ENCODE measurements at regions not wholly inside any gene's neighbourhood (a gene's known extent, or its start where the extent isn't known, plus 50 kb on each side); places are given as distances from the start of the nearest gene placed in this dataset.

GRCh38 chr3:16104156-16104555 lies 70.3 kb upstream of the GALNT15 start:
- Histone ChIP-seq H3K4me3 (no peak overlapping the region), H3K27me3 (no peaks in the 10 kb centered on the region), H3K36me3 (no peaks in the 10 kb centered on the region), H3K27ac (no peak overlapping the region), H3K4me1 (ENCODE audit: insufficient read depth) (peaks cover 5% of the 10 kb centered on the region), H3K9me3 (no peaks in the 10 kb centered on the region)
- WGBS, 3 donors, result 62 to 80% (median 65%) methylated on average over 2 of the region's 2 CpGs
- no peak for DNase-seq
- intact Hi-C loops (cut with DNase I), result no loop called here
- TF ChIP-seq EP300 (IDR thresholded peaks at IDR 0.05) (no peak), POLR2A (IDR thresholded peaks at IDR 0.05) (no peak), CTCF (IDR thresholded peaks at IDR 0.05) (no peak)

GRCh38 chr3:16106050-16106449 lies 68.4 kb upstream of the GALNT15 start:
- DNase-seq, result no peak
- TF ChIP-seq CTCF (IDR thresholded peaks at IDR 0.05), result no peak
- no peak for TF ChIP-seq POLR2A (IDR thresholded peaks at IDR 0.05)
- no peak for TF ChIP-seq EP300 (IDR thresholded peaks at IDR 0.05)
- 85 to 96% (median 92%) methylated on average over 1 of the region's 1 CpG for WGBS, 3 donors
- intact Hi-C loops (cut with DNase I), result no loop called here
- H3K36me3 ChIP-seq, result no peaks in the 10 kb centered on the region
- H3K4me1 ChIP-seq (ENCODE audit: insufficient read depth), result peaks cover 7% of the 10 kb centered on the region
- no peaks in the 10 kb centered on the region for H3K9me3 ChIP-seq
- H3K27ac ChIP-seq, result no peak overlapping the region
- no peak overlapping the region for H3K4me3 ChIP-seq
- H3K27me3 ChIP-seq, result no peaks in the 10 kb centered on the region

GRCh38 chr3:16108424-16108823 lies 66.1 kb upstream of the GALNT15 start:
- intact Hi-C loops (cut with DNase I), result no loop called here
- Histone ChIP-seq H3K27ac (no peak overlapping the region), H3K36me3 (no peaks in the 10 kb centered on the region), H3K27me3 (no peaks in the 10 kb centered on the region), H3K4me3 (no peak overlapping the region), H3K9me3 (no peaks in the 10 kb centered on the region), H3K4me1 (ENCODE audit: insufficient read depth) (peaks cover 8% of the 10 kb centered on the region)
- no peak for TF ChIP-seq POLR2A (IDR thresholded peaks at IDR 0.05)
- WGBS, 3 donors, result 71 to 95% (median 91%) methylated on average over 2 of the region's 2 CpGs
- DNase-seq, result no peak

- Histone ChIP-seq H3K27me3 (no peaks in the 10 kb centered on the region), H3K27ac (no peak overlapping the region), H3K4me1 (ENCODE audit: insufficient read depth) (peaks cover 6% of the 10 kb centered on the region), H3K4me3 (no peak overlapping the region), H3K36me3 (no peaks in the 10 kb centered on the region), H3K9me3 (no peaks in the 10 kb centered on the region)
- TF ChIP-seq CTCF (IDR thresholded peaks at IDR 0.05) (no peak), POLR2A (IDR thresholded peaks at IDR 0.05) (no peak), EP300 (IDR thresholded peaks at IDR 0.05) (no peak)
- DNase-seq, result no peak
- intact Hi-C loops (cut with DNase I), result no loop called here
- WGBS, 3 donors, result 79 to 83% (median 83%) methylated on average over 3 of the region's 3 CpGs
Measured at GRCh38 chr3:16109929-16110328, 64.6 kb upstream of the GALNT15 start.

GRCh38 chr3:16112910-16113504 lies 61.5 kb upstream of the GALNT15 start:
- Histone ChIP-seq H3K9me3 (no peaks in the 10 kb centered on the region), H3K4me3 (no peak overlapping the region), H3K27me3 (no peaks in the 10 kb centered on the region), H3K27ac (peak overlapping the region; percentile 3 to 68), H3K36me3 (no peaks in the 10 kb centered on the region), H3K4me1 (ENCODE audit: insufficient read depth) (peaks cover 18% of the 10 kb centered on the region)
- DNase-seq, result no peak
- TF ChIP-seq POLR2A (IDR thresholded peaks at IDR 0.05) (no peak), CTCF (IDR thresholded peaks at IDR 0.05) (no peak), EP300 (IDR thresholded peaks at IDR 0.05) (no peak)
- 3 to 27% (median 21%) methylated on average over 1 of the region's 1 CpG for WGBS, 3 donors
- intact Hi-C loops (cut with DNase I), result no loop called here
